ENCODE measurements at regions not wholly inside any gene's neighbourhood (a gene's known extent, or its start where the extent isn't known, plus 50 kb on each side); places are given as distances from the start of the nearest gene placed in this dataset.
A peak's percentile ranks its signal among the peaks of the same experiment; 100 is the strongest.
"Not testable (repeated sequence)": the region's sequence is repeated elsewhere in the genome, so short reads cannot be mapped to it uniquely, and the experiment has no call there.

- DNase-seq (ENCODE audit: low read depth): peak; percentile 63
- no peak overlapping the region for H3K4me3 ChIP-seq (ENCODE audit: low read depth, low read length)
- TF ChIP-seq CTCF (conservative IDR thresholded peaks at IDR 0.05; ENCODE audit: low read depth, low read length): no peak
Observed at GRCh38 chr4:170388255-170388654, 298.5 kb upstream of the AADAT start.

- no peak for TF ChIP-seq CTCF (conservative IDR thresholded peaks at IDR 0.05; ENCODE audit: low read depth, low read length)
- H3K4me3 ChIP-seq (ENCODE audit: low read depth, low read length): no peak overlapping the region
- DNase-seq (ENCODE audit: low read depth): peak; percentile 86
Observed at GRCh38 chr4:170386971-170387370, 297.2 kb upstream of the AADAT start.

GRCh38 chr4:170386511-170386910 is 296.8 kb upstream of the AADAT start:
- TF ChIP-seq CTCF (conservative IDR thresholded peaks at IDR 0.05; ENCODE audit: low read depth, low read length): no peak
- no peak for DNase-seq (ENCODE audit: low read depth)
- H3K4me3 ChIP-seq (ENCODE audit: low read depth, low read length): no peak overlapping the region

GRCh38 chr4:170374770-170375169 is 285.0 kb upstream of the AADAT start:
- peak; percentile 75 for TF ChIP-seq CTCF (conservative IDR thresholded peaks at IDR 0.05; ENCODE audit: low read depth, low read length)
- DNase-seq (ENCODE audit: low read depth): peak; percentile 67
- no peak overlapping the region for H3K4me3 ChIP-seq (ENCODE audit: low read depth, low read length)

GRCh38 chr4:170348945-170349344 is 259.2 kb upstream of the AADAT start:
- TF ChIP-seq CTCF (conservative IDR thresholded peaks at IDR 0.05; ENCODE audit: low read depth, low read length): no peak
- H3K4me3 ChIP-seq (ENCODE audit: low read depth, low read length): no peak overlapping the region
- DNase-seq (ENCODE audit: low read depth): no peak

GRCh38 chr4:170347191-170347590 is 257.4 kb upstream of the AADAT start:
- peak; percentile 21 for DNase-seq (ENCODE audit: low read depth)
- H3K4me3 ChIP-seq (ENCODE audit: low read depth, low read length): not testable (repeated sequence)

- H3K4me3 ChIP-seq (ENCODE audit: low read depth, low read length): no peak overlapping the region
- no peak for DNase-seq (ENCODE audit: low read depth)
- TF ChIP-seq CTCF (conservative IDR thresholded peaks at IDR 0.05; ENCODE audit: low read depth, low read length): no peak
Observed at GRCh38 chr4:170339522-170339921, 249.8 kb upstream of the AADAT start.
